ENCODE measurements at regions not wholly inside any gene's neighbourhood (a gene's known extent, or its start where the extent isn't known, plus 50 kb on each side); places are given as distances from the start of the nearest gene placed in this dataset.

GRCh38 chr1:244173769-244174168 is 122.7 kb downstream of the ZBTB18 start:
- TF ChIP-seq ZBTB33 (IDR thresholded peaks at IDR 0.05) (no peak), TAF1 (conservative IDR thresholded peaks at IDR 0.05) (no peak), CTCF (IDR thresholded peaks at IDR 0.05; ENCODE audit: low read depth, low read length, missing input control) (no peak), YY1 (IDR thresholded peaks at IDR 0.05) (no peak), FOXA1 (IDR thresholded peaks at IDR 0.05) (no peak), EGR1 (IDR thresholded peaks at IDR 0.05; ENCODE audit: low read depth in 2 of 2) (no peak), RXRA (IDR thresholded peaks at IDR 0.05) (no peak), JUND (IDR thresholded peaks at IDR 0.05) (no peak), RAD21 (IDR thresholded peaks at IDR 0.05) (no peak), SP1 (IDR thresholded peaks at IDR 0.05) (no peak)
- TF ChIP-seq, protein P1, sequence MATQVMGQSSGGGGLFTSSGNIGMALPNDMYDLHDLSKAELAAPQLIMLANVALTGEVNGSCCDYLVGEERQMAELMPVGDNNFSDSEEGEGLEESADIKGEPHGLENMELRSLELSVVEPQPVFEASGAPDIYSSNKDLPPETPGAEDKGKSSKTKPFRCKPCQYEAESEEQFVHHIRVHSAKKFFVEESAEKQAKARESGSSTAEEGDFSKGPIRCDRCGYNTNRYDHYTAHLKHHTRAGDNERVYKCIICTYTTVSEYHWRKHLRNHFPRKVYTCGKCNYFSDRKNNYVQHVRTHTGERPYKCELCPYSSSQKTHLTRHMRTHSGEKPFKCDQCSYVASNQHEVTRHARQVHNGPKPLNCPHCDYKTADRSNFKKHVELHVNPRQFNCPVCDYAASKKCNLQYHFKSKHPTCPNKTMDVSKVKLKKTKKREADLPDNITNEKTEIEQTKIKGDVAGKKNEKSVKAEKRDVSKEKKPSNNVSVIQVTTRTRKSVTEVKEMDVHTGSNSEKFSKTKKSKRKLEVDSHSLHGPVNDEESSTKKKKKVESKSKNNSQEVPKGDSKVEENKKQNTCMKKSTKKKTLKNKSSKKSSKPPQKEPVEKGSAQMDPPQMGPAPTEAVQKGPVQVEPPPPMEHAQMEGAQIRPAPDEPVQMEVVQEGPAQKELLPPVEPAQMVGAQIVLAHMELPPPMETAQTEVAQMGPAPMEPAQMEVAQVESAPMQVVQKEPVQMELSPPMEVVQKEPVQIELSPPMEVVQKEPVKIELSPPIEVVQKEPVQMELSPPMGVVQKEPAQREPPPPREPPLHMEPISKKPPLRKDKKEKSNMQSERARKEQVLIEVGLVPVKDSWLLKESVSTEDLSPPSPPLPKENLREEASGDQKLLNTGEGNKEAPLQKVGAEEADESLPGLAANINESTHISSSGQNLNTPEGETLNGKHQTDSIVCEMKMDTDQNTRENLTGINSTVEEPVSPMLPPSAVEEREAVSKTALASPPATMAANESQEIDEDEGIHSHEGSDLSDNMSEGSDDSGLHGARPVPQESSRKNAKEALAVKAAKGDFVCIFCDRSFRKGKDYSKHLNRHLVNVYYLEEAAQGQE (IDR thresholded peaks at IDR 0.05) = no peak

Measured in liver (tissue), 3 donors.